Coronary artery (tissue), 2 donors: ENCODE measurements at regions not wholly inside any gene's neighbourhood (a gene's known extent, or its start where the extent isn't known, plus 50 kb on each side); places are given as distances from the start of the nearest gene placed in this dataset.

ENCODE experiments used
- DNase-seq: peaks from one replicate; pipeline ENCODE4 v3.0.0-alpha.2; 2017; ENCODE audit warnings: low spot score
- H3K27ac ChIP-seq, 2 donors: fragments of 200-600 bp; sonication (generic); one replicate each; pipeline ENCODE4 v1.5.1; 2016 to 2019
- H3K4me3 ChIP-seq: fragments of 200-600 bp; sonication (generic); 2 replicates; pipeline ENCODE4 v1.5.1; 2016; ENCODE audit warnings: mild to moderate bottlenecking, moderate library complexity
- TF ChIP-seq, protein P1 (sequence below): fragments of 200-600 bp; sonication (generic); IDR thresholded peaks from one replicate; pipeline ENCODE4 v1.5.1; 2019; ENCODE audit warnings: antibody characterized with exemption

GRCh38 chrX:40418813-40419195 is 162.0 kb upstream of the ATP6AP2 start:
- Histone ChIP-seq H3K4me3 (no peak overlapping the region), H3K27ac (no peak overlapping the region)
- TF ChIP-seq, protein P1, sequence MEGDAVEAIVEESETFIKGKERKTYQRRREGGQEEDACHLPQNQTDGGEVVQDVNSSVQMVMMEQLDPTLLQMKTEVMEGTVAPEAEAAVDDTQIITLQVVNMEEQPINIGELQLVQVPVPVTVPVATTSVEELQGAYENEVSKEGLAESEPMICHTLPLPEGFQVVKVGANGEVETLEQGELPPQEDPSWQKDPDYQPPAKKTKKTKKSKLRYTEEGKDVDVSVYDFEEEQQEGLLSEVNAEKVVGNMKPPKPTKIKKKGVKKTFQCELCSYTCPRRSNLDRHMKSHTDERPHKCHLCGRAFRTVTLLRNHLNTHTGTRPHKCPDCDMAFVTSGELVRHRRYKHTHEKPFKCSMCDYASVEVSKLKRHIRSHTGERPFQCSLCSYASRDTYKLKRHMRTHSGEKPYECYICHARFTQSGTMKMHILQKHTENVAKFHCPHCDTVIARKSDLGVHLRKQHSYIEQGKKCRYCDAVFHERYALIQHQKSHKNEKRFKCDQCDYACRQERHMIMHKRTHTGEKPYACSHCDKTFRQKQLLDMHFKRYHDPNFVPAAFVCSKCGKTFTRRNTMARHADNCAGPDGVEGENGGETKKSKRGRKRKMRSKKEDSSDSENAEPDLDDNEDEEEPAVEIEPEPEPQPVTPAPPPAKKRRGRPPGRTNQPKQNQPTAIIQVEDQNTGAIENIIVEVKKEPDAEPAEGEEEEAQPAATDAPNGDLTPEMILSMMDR = no peak
- no peak for DNase-seq

DNA sequence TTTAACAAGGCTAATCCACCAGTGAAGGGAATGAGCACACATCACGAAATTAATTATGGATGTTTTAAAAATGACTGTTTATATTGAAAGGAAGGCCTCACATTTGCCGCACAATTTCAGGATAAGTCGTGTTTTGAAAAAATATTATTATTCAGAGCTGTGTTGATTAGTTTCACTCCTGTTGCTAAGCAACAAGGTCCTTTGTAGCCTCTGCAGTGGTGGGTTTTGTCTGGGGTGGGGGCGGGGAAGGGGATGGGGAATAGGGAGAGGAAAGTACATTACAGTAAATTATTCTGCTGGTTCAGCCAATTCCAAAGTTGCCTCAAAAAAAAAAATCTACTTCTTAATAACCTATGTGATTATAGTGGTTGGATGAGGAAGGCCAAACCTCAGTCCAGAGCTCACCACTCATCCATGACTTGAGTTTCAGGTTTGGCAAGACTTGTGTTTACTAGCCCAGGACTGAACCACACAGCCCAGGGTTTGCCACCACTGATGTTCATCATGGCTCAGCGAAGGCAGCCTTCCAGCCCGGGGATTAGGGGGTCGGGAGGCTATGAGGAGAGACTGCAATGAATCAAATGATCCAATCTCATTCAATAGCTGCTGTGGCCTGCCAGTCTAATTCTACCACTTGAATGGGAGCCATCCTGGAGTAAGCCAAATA is 162.5 kb upstream of the ATP6AP2 start:
- no peak for DNase-seq
- Histone ChIP-seq H3K4me3 (no peak overlapping the region), H3K27ac (no peak overlapping the region)
- TF ChIP-seq, protein P1 = no peak

GRCh38 chrX:40415675-40416074 is 165.1 kb upstream of the ATP6AP2 start:
- DNase-seq = no peak
- H3K27ac ChIP-seq = no peak overlapping the region
- TF ChIP-seq, protein P1 = no peak
- no peak overlapping the region for H3K4me3 ChIP-seq

- TF ChIP-seq, protein P1 = no peak
- Histone ChIP-seq H3K27ac (no peak overlapping the region), H3K4me3 (no peak overlapping the region)
- no peak for DNase-seq
Measured at GRCh38 chrX:40414335-40414734, 166.4 kb upstream of the ATP6AP2 start.

DNA sequence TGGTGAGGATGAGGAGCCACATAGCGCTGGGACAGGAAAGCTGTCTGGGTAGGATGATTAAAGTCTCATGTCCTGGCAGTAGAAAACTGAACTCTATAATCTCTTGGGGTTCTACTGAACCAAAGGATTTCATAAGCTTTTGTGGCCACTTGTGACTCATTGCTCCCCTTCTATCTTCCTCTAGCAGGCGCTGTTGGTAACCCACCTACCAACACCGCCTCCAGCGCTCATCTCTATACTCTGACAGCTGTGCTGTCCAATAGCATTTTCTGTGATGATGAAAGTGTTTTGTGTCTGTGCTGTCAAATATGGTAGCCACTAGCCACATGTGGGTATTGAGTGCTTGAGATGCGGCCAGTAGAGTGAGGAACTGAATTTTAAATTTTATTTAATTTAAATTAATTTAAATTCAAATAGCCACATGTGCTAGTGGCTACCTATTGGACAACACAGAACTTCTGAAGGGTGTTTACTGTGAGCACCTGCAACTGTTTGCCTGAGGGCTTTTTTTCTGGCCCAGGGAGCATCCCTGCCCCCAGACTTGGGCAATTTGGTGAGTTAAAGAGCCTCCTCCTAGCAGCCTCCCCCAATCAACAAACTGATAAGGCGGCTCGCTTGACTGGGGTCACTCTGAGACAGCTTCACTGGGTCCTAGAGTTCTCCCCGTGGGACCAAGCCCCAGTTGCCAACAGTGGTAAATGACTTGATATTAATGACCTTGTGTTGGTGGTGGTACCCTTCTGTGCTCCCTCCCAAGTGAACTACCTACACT is 169.2 kb upstream of the ATP6AP2 start:
- Histone ChIP-seq H3K4me3 (no peak overlapping the region), H3K27ac (no peak overlapping the region)
- TF ChIP-seq, protein P1 = no peak
- DNase-seq = no peak

DNA sequence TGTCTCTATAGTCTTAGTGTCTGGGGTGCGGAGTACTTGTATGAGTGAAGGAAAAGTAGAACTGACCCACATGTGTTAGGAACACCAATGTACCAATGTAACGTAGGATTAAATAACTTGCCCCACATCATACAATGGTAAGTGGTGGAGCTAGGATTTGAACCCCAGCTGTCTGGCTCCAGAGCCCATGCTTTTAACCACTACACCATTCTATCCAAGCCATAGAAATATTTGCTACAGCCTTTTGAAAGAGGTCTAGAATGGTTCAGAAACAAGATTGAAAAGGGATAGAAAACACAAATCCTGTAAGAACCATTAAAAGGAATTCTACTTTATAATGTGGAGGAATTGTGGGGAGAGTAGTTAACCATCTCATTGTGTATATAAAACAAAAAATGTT is 169.9 kb upstream of the ATP6AP2 start:
- no peak for DNase-seq
- Histone ChIP-seq H3K4me3 (no peak overlapping the region), H3K27ac (no peak overlapping the region)
- TF ChIP-seq, protein P1 = no peak
